ENCODE measurements at regions not wholly inside any gene's neighbourhood (a gene's known extent, or its start where the extent isn't known, plus 50 kb on each side); places are given as distances from the start of the nearest gene placed in this dataset.

DNA sequence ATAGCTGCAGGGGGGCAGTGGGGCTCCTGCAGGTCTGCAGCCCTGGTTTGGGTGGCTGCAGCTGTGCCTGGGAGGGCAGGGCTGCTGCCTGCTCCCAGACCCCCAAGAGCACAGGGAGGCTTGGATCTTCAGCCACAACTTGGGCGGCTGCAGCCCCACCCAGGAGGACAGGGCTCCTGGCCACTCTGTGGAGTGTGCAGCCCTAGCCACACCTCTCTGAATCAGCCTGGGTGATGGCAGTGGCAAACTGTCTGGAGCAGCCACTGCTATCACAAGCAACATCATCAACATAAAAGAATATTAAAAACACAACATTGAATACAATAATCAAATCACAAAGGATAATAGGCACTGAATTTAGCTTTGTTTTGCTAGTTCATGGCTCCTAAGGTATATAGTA is 164.9 kb upstream of the SLC27A6 start:
- Mint-ChIP-seq H3K27ac (ENCODE audit: unreplicated experiment) (no peak overlapping the region), H3K4me3 (ENCODE audit: unreplicated experiment) (no peak overlapping the region), H3K4me1 (ENCODE audit: unreplicated experiment) (peaks cover 3% of the 10 kb centered on the region), H3K36me3 (ENCODE audit: unreplicated experiment) (no peaks in the 10 kb centered on the region), H3K27me3 (ENCODE audit: unreplicated experiment) (peaks cover 36% of the 10 kb centered on the region), H3K9me3 (ENCODE audit: unreplicated experiment) (peaks cover 4% of the 10 kb centered on the region)
- DNase-seq (ENCODE audit: extremely low spot score, unreplicated experiment) = no peak
- TF ChIP-seq, protein P1, sequence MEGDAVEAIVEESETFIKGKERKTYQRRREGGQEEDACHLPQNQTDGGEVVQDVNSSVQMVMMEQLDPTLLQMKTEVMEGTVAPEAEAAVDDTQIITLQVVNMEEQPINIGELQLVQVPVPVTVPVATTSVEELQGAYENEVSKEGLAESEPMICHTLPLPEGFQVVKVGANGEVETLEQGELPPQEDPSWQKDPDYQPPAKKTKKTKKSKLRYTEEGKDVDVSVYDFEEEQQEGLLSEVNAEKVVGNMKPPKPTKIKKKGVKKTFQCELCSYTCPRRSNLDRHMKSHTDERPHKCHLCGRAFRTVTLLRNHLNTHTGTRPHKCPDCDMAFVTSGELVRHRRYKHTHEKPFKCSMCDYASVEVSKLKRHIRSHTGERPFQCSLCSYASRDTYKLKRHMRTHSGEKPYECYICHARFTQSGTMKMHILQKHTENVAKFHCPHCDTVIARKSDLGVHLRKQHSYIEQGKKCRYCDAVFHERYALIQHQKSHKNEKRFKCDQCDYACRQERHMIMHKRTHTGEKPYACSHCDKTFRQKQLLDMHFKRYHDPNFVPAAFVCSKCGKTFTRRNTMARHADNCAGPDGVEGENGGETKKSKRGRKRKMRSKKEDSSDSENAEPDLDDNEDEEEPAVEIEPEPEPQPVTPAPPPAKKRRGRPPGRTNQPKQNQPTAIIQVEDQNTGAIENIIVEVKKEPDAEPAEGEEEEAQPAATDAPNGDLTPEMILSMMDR (IDR thresholded peaks at IDR 0.05) = no peak

DNA sequence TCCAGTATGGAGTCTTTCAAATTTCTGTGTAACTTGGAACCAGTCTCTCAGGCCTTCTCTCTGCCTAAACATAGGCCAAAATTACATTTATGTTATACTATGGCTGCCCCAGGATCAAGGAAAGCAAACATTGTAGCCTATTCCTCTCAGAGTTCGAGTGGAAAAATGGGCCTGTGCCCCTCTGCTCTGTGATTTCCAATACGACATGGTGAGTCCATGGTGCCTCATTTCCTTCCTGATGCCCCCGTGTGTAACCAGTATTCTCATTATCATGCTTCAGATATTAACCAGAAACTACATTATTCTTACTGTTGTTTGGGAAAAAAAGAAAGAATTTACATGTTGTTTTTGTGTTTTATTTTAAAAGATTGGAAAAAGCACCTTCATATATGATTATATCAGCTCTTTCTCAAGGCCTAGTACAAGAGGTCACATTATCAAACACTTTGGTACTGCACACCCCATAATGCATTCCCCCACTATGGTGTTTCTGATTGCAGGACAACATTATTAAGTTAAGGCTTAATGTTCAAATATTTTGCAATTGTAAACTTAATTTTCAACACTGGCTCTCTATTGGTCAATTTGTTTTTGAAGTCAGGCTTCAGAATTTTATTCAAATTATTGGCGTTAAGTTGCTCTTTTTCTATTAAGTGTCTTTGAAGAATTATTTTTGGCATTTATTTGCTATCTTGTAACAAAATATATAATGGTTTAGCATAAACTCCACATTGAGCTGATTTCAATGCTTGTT is 151.8 kb upstream of the SLC27A6 start:
- no peak for DNase-seq (ENCODE audit: extremely low spot score, unreplicated experiment)
- Mint-ChIP-seq H3K27ac (ENCODE audit: unreplicated experiment) (no peak overlapping the region), H3K27me3 (ENCODE audit: unreplicated experiment) (peaks cover 18% of the 10 kb centered on the region), H3K36me3 (ENCODE audit: unreplicated experiment) (peaks cover 4% of the 10 kb centered on the region), H3K9me3 (ENCODE audit: unreplicated experiment) (peaks cover 11% of the 10 kb centered on the region), H3K4me3 (ENCODE audit: unreplicated experiment) (no peak overlapping the region), H3K4me1 (ENCODE audit: unreplicated experiment) (no peaks in the 10 kb centered on the region)
- TF ChIP-seq, protein P1 (IDR thresholded peaks at IDR 0.05) = no peak

DNA sequence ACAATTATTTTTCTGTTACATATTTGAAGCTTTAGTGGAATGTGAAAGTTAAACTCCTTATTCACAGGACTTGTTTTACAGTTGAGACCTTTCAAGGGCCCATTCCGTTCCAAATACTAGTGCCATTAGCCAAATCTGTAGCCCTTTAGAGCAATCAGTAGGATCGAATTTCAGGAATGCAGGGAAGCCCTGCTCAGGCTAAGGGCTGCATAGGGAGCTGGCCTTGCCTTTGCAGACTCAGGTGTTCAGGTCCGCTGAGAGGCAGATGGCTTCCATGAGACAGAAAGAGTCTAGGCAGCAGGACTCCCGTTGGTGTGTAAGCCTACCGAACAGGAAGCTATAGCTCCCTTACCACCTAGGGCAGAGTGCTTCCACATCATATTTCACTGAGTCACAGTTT is 150.1 kb upstream of the SLC27A6 start:
- no peak for DNase-seq (ENCODE audit: extremely low spot score, unreplicated experiment)
- no peaks in the 10 kb centered on the region for H3K36me3 Mint-ChIP-seq (ENCODE audit: unreplicated experiment)
- TF ChIP-seq, protein P1 (IDR thresholded peaks at IDR 0.05) = no peak
- H3K4me3 Mint-ChIP-seq (ENCODE audit: unreplicated experiment) = no peak overlapping the region
- no peaks in the 10 kb centered on the region for H3K4me1 Mint-ChIP-seq (ENCODE audit: unreplicated experiment)
- no peak overlapping the region for H3K27ac Mint-ChIP-seq (ENCODE audit: unreplicated experiment)
- peaks cover 11% of the 10 kb centered on the region for H3K9me3 Mint-ChIP-seq (ENCODE audit: unreplicated experiment)
- H3K27me3 Mint-ChIP-seq (ENCODE audit: unreplicated experiment) = peaks cover 5% of the 10 kb centered on the region

DNA sequence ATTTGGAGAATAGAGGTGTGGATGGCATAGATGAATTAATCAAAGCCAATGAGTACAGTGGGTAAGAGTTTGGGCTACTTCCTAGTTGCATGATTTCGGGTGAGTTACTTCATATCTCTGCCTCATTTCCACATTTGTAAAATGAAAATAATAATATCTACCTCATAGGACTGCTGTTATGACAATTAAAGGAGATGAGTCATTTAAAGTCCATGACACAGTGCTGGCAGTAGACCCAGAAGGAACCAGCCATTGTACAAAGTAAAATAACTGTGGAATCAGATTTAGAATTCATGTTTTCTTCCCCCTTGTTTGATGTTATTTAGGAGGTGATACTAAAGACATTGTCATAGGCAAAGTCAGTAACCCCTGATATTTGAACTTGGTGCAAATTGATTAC is 139.5 kb upstream of the SLC27A6 start:
- TF ChIP-seq, protein P1 (IDR thresholded peaks at IDR 0.05) = no peak
- H3K4me1 Mint-ChIP-seq (ENCODE audit: unreplicated experiment) = peaks cover 6% of the 10 kb centered on the region
- H3K36me3 Mint-ChIP-seq (ENCODE audit: unreplicated experiment) = peaks cover 2% of the 10 kb centered on the region
- peaks cover 7% of the 10 kb centered on the region for H3K27me3 Mint-ChIP-seq (ENCODE audit: unreplicated experiment)
- H3K9me3 Mint-ChIP-seq (ENCODE audit: unreplicated experiment) = no peaks in the 10 kb centered on the region
- H3K27ac Mint-ChIP-seq (ENCODE audit: unreplicated experiment) = no peak overlapping the region
- no peak for DNase-seq (ENCODE audit: extremely low spot score, unreplicated experiment)
- H3K4me3 Mint-ChIP-seq (ENCODE audit: unreplicated experiment) = no peak overlapping the region

DNA sequence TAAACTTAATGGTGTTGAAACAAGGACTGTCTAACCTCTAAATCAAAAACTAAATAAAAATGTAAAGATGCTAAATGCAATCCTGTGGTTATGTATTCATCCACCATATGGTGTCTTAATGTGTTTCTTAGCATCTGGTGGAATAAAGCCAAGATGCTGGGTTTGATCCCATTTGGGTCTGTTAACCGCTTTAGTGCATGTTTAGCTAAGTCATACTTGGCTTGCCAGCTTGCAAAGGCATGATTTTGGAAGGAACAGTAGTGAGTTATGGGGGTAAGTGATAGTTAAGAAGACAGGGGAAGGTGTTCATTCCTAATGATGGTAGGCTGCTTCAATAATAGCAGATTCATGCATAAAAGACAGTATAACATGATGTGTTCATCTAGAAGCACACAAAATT is 139.0 kb upstream of the SLC27A6 start:
- H3K36me3 Mint-ChIP-seq (ENCODE audit: unreplicated experiment) = peaks cover 2% of the 10 kb centered on the region
- H3K4me1 Mint-ChIP-seq (ENCODE audit: unreplicated experiment) = peaks cover 6% of the 10 kb centered on the region
- TF ChIP-seq, protein P1 (IDR thresholded peaks at IDR 0.05) = no peak
- H3K27me3 Mint-ChIP-seq (ENCODE audit: unreplicated experiment) = peaks cover 7% of the 10 kb centered on the region
- no peak overlapping the region for H3K27ac Mint-ChIP-seq (ENCODE audit: unreplicated experiment)
- H3K9me3 Mint-ChIP-seq (ENCODE audit: unreplicated experiment) = no peaks in the 10 kb centered on the region
- H3K4me3 Mint-ChIP-seq (ENCODE audit: unreplicated experiment) = no peak overlapping the region
- no peak for DNase-seq (ENCODE audit: extremely low spot score, unreplicated experiment)
